Aorta (tissue), 5 donors: ENCODE measurements at regions not wholly inside any gene's neighbourhood (a gene's known extent, or its start where the extent isn't known, plus 50 kb on each side); places are given as distances from the start of the nearest gene placed in this dataset.

Source experiments
- ATAC-seq: fragments of 200-7000 bp; cut with Tn5 transposase; one replicate; pipeline ENCODE4 v1.9.1; 2022; ENCODE audit warnings: moderate library complexity; ENCODE audit not compliant: low FRiP score
- DNase-seq, 2 donors: peaks; one replicate each; pipeline ENCODE4 v3.0.0-alpha.2; 2020
- H3K27ac ChIP-seq, 2 donors: one replicate each; pipeline ENCODE4 v1.5.1; 2013; ENCODE audit warnings: low read length in 2 of 2, mild to moderate bottlenecking in 2 of 2, moderate library complexity in 2 of 2, control low read depth in 1 of 2, inconsistent platforms in 1 of 2, low read depth in 1 of 2
- H3K27me3 ChIP-seq, 2 donors: one replicate each; pipeline ENCODE4 v1.6.1; 2013; ENCODE audit warnings: control low read depth in 1 of 2, low read length in 1 of 2, mild to moderate bottlenecking in 1 of 2, moderate library complexity in 1 of 2; ENCODE audit not compliant: insufficient read depth in 2 of 2, control insufficient read depth in 1 of 2
- H3K36me3 ChIP-seq, 2 donors: one replicate each; pipeline ENCODE4 v1.6.1; 2013; ENCODE audit warnings: control low read depth in 1 of 2, low read length in 1 of 2, mild to moderate bottlenecking in 1 of 2; ENCODE audit not compliant: insufficient read depth in 2 of 2, control insufficient read depth in 1 of 2
- H3K4me1 ChIP-seq, 2 donors: one replicate each; pipeline ENCODE4 v1.6.1; 2013; ENCODE audit warnings: low read length in 2 of 2, control low read depth in 1 of 2, mild to moderate bottlenecking in 1 of 2, moderate library complexity in 1 of 2; ENCODE audit not compliant: insufficient read depth in 2 of 2, control insufficient read depth in 1 of 2
- H3K4me3 ChIP-seq, 2 donors: one replicate each; pipeline ENCODE4 v1.5.1; 2013; ENCODE audit warnings: low read length in 2 of 2, control low read depth in 1 of 2, mild to moderate bottlenecking in 1 of 2
- H3K9me3 ChIP-seq: one replicate; pipeline ENCODE4 v1.6.1; 2013; ENCODE audit warnings: mild to moderate bottlenecking, low read length; ENCODE audit not compliant: control insufficient read depth
- WGBS, 2 donors: extraction: QIAGEN DNeasy Blood & Tissue Kit; methylation state at CpG; one replicate each; pipeline ENCODE4 v1.1.7; 2013; 5-methylcytosine and 5-hydroxymethylcytosine counted together
- intact Hi-C, 2 donors: fragments of 100-400 bp; cut with DNase I; formaldehyde crosslinking; loops; one replicate each; pipeline versions ENCODE4 v1.14.2 to v1.15.0; 2022
- donor health status: healthy with polysubstance abuse.
- donor health status: Bipolar disorder and iron deficiency.
- donor health status: DM: no; HTN: no; CAD: no.
- donor health status: DM: no; HTN: no; CAD: no.
- donor health status: DM: yes; HTN: yes; CAD: no.

DNA sequence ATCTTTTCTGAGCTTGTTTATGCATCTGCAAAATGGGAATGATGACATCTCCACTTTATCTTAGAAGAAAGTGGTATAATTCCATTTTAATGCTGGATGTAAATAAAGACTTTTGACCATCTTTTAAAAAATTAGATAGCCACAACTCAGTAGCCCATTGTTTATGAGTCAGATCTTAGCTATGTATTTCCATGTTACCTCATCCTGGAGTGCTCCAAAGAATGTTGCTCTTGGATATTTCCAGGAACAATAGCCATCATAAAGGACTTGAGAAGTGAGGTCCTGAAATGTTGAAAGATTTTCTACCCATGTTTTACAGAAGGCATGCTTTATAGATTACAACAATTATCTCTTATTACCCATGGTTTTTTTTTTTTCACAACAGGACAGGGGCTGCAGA, 229.3 kb upstream of the EDNRB start:
- no peaks in the 10 kb centered on the region for H3K4me1 ChIP-seq
- no peak overlapping the region for H3K27ac ChIP-seq
- H3K9me3 ChIP-seq, result no peaks in the 10 kb centered on the region
- DNase-seq, result no peak
- no peak overlapping the region for H3K4me3 ChIP-seq
- H3K27me3 ChIP-seq, result no peaks in the 10 kb centered on the region
- no peak for ATAC-seq
- no peaks in the 10 kb centered on the region for H3K36me3 ChIP-seq
- intact Hi-C loops, result no loop called here

DNA sequence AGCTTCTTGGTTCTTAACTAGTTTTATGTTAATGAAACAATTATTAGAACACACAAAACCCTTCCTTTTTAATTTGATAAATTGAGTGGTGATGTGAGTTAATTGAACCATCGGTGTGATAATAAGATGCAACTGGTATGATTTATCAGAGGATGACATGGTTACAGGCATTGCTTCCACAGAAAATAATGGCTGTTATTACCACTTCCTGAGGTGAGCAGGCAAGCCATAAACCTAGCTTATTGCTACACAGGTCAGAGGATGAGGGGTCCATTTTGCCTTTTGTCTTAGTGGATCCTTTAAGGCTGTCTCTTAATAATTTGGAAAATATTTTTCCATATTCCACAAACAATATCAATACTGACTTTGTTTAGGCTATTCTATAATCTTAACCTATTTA, 226.6 kb upstream of the EDNRB start:
- 79 to 88% methylated on average over 1 of the region's 1 CpG for WGBS, 2 donors
- H3K27me3 ChIP-seq, result no peaks in the 10 kb centered on the region
- no peak overlapping the region for H3K4me3 ChIP-seq
- no peaks in the 10 kb centered on the region for H3K36me3 ChIP-seq
- intact Hi-C loops, result no loop called here
- ATAC-seq (no peak), DNase-seq (no peak)
- no peaks in the 10 kb centered on the region for H3K4me1 ChIP-seq
- no peaks in the 10 kb centered on the region for H3K9me3 ChIP-seq
- H3K27ac ChIP-seq, result no peak overlapping the region

DNA sequence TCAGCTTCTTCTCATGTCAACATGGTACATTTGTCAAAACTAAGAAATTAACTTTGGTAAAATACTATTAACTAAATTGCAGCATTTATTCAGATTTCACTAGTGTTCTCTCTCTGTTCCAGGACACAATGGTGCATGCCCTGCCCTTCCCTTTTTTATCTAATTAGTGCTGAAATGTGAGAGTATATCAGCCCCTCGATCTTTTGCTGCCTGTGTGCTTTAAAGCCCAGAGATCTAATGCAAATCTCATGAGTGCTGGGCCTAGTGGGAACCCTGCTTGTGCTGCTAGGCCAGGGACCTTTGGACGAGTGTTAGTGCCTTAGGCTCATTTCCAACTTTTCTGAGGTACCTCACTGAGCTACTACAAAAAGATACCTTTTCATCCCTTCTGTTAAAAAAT, 221.1 kb upstream of the EDNRB start:
- no peaks in the 10 kb centered on the region for H3K36me3 ChIP-seq
- peaks cover 0 to 1% of the 10 kb centered on the region in 2 donors for H3K27me3 ChIP-seq
- no peak overlapping the region for H3K27ac ChIP-seq
- ATAC-seq, result no peak
- intact Hi-C loops, result loop anchor here (5.0 kb wide), 2 partner anchors 838 to 843 kb away; no protein-coding TSS in a partner anchor
- H3K9me3 ChIP-seq, result no peaks in the 10 kb centered on the region
- no peaks in the 10 kb centered on the region for H3K4me1 ChIP-seq
- no peak for DNase-seq
- 39 to 41% methylated on average over 2 of the region's 2 CpGs for WGBS, 2 donors
- no peak overlapping the region for H3K4me3 ChIP-seq

DNA sequence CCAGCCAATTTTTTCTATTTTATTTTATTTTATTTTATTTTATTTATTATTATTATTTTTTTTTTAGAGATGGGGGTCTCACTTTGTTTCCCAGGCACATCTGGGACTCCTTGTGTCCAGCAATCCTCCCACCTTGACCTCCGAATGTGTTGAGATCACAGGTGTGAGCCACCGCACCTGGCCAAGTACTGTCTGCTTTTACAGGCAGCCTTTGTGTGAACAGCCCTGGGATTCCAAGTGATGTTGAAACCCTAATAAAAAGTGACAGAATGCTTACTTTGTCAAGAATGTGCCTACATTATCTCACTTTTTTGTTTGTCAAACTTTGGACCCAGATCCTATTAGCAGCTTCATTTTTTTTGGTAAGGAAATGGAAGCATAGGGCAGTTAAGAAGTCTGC, 220.1 kb upstream of the EDNRB start:
- Histone ChIP-seq H3K4me1 (no peaks in the 10 kb centered on the region), H3K36me3 (no peaks in the 10 kb centered on the region), H3K27ac (no peak overlapping the region), H3K4me3 (no peak overlapping the region), H3K27me3 (peaks cover 0 to 1% of the 10 kb centered on the region in 2 donors), H3K9me3 (no peaks in the 10 kb centered on the region)
- intact Hi-C loops, result loop anchor here (5.0 kb wide), 2 partner anchors 839 to 844 kb away; no protein-coding TSS in a partner anchor
- WGBS, 2 donors, result 91% methylated on average over 2 of the region's 2 CpGs
- no peak for ATAC-seq
- DNase-seq, result no peak

DNA sequence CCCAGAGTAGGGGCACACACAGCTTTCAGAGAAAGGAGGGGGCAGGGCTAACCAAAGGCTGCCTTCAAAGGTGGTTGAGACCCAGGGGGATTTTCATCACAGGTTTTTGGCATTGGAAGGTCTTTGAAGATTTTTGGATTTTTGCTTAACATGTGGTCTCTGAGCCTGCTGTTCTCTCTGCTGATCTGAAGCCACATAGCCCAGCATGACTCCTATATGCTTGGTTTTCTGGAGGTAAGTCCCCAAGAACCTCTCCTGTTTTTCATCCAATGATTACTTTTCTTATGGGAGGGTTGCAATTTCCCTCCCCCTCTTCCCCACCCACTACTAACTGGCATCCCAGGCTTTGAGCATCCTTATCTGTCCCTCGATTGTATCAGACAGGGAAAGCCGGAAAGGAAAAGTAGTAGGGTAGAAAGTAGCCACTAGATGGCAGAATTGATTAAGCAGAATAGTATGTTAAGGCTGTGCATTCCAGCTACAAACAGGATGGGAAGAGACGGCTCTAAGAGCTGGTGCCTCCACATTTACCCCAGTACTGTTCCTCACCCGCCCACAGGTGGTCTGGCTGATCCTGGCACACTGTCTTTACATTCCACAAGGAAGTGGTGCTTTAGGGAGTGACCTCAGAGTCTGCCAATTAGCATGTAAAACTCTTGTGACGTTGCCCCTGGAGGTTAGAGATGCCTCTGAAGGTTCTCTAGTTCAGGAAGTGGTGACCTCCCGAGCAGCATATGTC, 218.9 kb upstream of the EDNRB start:
- no peak for DNase-seq
- Histone ChIP-seq H3K27me3 (peaks cover 0 to 1% of the 10 kb centered on the region in 2 donors), H3K36me3 (no peaks in the 10 kb centered on the region), H3K27ac (no peak overlapping the region), H3K9me3 (no peaks in the 10 kb centered on the region), H3K4me1 (no peaks in the 10 kb centered on the region), H3K4me3 (no peak overlapping the region)
- WGBS, 2 donors, result 5 to 6% methylated on average over 6 of the region's 6 CpGs
- intact Hi-C loops, result loop anchor here (5.0 kb wide), 2 partner anchors 840 to 845 kb away; no protein-coding TSS in a partner anchor
- ATAC-seq, result peak; percentile 74

DNA sequence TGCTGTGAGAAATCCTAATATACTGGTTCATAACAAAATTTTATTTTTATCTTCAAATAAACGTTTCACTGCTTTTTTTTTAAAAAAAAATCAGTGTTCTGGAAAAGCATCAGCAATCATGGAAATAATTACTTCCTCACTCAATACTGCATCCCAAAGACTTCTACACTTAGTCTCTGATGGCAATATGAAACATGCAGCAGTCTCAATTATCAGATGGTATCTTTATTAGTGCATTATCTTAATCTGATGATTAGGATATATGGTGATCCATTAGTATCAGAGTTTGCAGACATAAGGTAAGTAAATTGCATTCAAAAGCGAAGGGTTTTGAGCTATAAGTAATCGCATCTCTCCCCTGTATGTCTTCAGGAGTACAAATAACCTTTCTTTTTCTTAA, 218.3 kb upstream of the EDNRB start:
- no peak overlapping the region for H3K27ac ChIP-seq
- no peaks in the 10 kb centered on the region for H3K4me1 ChIP-seq
- no peak overlapping the region for H3K4me3 ChIP-seq
- WGBS, 2 donors, result 51 to 59% methylated on average over 3 of the region's 3 CpGs
- H3K36me3 ChIP-seq, result no peaks in the 10 kb centered on the region
- H3K9me3 ChIP-seq, result no peaks in the 10 kb centered on the region
- intact Hi-C loops, result loop anchor here (5.0 kb wide), 2 partner anchors 840 to 845 kb away; no protein-coding TSS in a partner anchor
- DNase-seq, result no peak
- peaks cover 0 to 1% of the 10 kb centered on the region in 2 donors for H3K27me3 ChIP-seq
- no peak for ATAC-seq

DNA sequence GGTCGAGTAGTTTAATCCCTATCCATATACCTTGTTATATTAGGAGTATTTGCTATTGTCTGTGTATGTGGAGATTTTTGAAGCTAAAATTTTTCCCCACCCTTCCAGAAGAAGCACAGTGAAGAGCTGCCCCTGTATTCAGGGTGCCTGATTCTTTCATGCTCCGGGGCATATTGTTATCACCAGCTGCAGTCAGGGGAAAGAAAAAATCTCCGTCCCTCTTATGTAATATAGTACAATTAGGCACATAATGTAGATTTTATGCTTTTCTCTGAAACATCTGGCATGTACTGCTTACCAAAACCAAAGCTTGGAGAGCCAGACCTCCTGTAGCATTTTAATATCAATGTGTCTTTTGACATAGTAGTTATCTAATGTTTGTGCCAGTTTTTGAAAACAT, 214.9 kb upstream of the EDNRB start:
- Histone ChIP-seq H3K36me3 (no peaks in the 10 kb centered on the region), H3K4me1 (no peaks in the 10 kb centered on the region), H3K9me3 (no peaks in the 10 kb centered on the region), H3K27ac (no peak overlapping the region), H3K27me3 (peaks cover 0 to 1% of the 10 kb centered on the region in 2 donors), H3K4me3 (no peak overlapping the region)
- DNase-seq, result no peak
- 69 to 73% methylated on average over 3 of the region's 3 CpGs for WGBS, 2 donors
- no peak for ATAC-seq
- intact Hi-C loops, result no loop called here

DNA sequence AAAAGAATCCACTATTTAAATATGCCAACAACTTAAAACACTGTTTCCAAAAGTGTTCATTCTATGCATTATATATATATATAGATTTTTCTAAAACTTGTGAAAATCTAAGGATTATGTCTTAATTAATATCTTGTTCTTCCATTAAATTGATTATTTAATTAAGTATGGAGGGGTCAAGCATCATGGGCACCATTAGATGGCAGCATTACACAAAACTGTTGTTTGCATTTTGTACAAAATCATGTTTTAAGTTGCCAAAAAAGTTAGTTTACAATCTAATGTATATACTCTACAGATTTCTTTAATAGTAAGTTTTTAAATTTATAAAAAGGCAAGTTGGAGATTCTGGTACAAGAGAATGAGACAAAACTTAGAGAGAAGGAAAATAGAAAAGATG, 213.2 kb upstream of the EDNRB start:
- no peaks in the 10 kb centered on the region for H3K36me3 ChIP-seq
- no peak overlapping the region for H3K27ac ChIP-seq
- ATAC-seq (no peak), DNase-seq (no peak)
- H3K27me3 ChIP-seq, result no peaks in the 10 kb centered on the region
- H3K4me1 ChIP-seq, result no peaks in the 10 kb centered on the region
- intact Hi-C loops, result no loop called here
- no peak overlapping the region for H3K4me3 ChIP-seq
- no peaks in the 10 kb centered on the region for H3K9me3 ChIP-seq

DNA sequence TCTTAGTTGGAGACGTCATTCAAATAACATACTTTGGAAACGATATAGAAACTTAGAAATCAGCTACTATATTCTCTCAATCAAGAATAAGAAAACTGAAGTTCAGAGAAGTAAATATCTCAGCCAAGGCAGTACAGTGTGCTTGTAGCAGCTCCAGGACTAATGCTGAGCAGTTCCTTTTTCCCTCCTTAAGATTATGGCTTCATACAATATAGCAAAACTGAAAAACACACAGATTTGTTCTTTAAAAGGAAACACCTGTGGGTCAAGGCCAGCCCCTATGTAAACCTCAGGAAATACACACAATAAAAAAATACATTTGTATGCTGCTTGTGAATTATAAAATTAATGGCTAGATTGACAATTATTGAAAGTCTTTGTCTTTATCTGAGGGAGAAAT, 212.7 kb upstream of the EDNRB start:
- Histone ChIP-seq H3K9me3 (no peaks in the 10 kb centered on the region), H3K27me3 (no peaks in the 10 kb centered on the region), H3K36me3 (no peaks in the 10 kb centered on the region), H3K4me3 (no peak overlapping the region), H3K4me1 (no peaks in the 10 kb centered on the region), H3K27ac (no peak overlapping the region)
- whole genome bisulfite sequencing, 2 donors, result 88% methylated on average over 2 of the region's 2 CpGs
- DNase-seq (no peak), ATAC-seq (no peak)
- intact Hi-C loops, result no loop called here
